IMR-90 (cell line): ENCODE measurements at regions not wholly inside any gene's neighbourhood (a gene's known extent, or its start where the extent isn't known, plus 50 kb on each side); places are given as distances from the start of the nearest gene placed in this dataset.

Experiments used
- ATAC-seq: fragments of 200-7000 bp; cut with Tn5 transposase; 2 replicates; pipeline ENCODE4 v1.9.1; 2020; ENCODE audit warnings: low read depth, mild to moderate bottlenecking, moderate library complexity
- BruUV-seq: library from RNA; stranded (reverse); fragments of 400-500 nt; replicated peaks from 2 replicates; lab custom pipeline; 2021; lab: Mats Ljungman, UMichigan
- CTCF ChIA-PET: fragments of 300-600 bp; formaldehyde crosslinking; extraction: SDS; loops from one replicate; lab custom pipeline; 2021; ENCODE audit warnings: antibody characterized with exemption; lab: Yijun Ruan, JAX
- POLR2A ChIA-PET: fragments of 300-600 bp; sonication (Branson Sonifier 250); formaldehyde crosslinking; loops from one replicate; lab custom pipeline; 2022; ENCODE audit warnings: antibody characterized with exemption; ENCODE audit not compliant: unreplicated experiment; lab: Charles Lee
- DNase-seq: peaks from one replicate; pipeline ENCODE4 v3.0.0; 2013
- H2AFZ ChIP-seq: replicated peaks from 2 replicates; pipeline ENCODE3; 2013; ENCODE audit warnings: low read length, mild to moderate bottlenecking; ENCODE audit not compliant: poor library complexity
- H2AK5ac ChIP-seq: 2 replicates; pipeline ENCODE4 v1.6.1; 2013; ENCODE audit warnings: low read depth, low read length, inconsistent platforms
- H2AK9ac ChIP-seq: replicated peaks from 2 replicates; pipeline ENCODE3; 2013; ENCODE audit warnings: mild to moderate bottlenecking, low read depth, low read length, moderate library complexity; ENCODE audit not compliant: poor library complexity
- H2BK120ac ChIP-seq: 2 replicates; pipeline ENCODE4 v1.6.1; 2013; ENCODE audit warnings: low read depth, low read length, inconsistent platforms
- H2BK15ac ChIP-seq: 3 replicates; pipeline ENCODE4 v1.6.1; 2013; ENCODE audit warnings: low read depth, low read length, inconsistent platforms
- H2BK20ac ChIP-seq: 2 replicates; pipeline ENCODE4 v1.6.1; 2013; ENCODE audit warnings: low read depth, mild to moderate bottlenecking, inconsistent platforms, low read length, moderate library complexity
- H2BK5ac ChIP-seq: 2 replicates; pipeline ENCODE4 v1.6.1; 2013; ENCODE audit warnings: mild to moderate bottlenecking, low read depth, low read length, inconsistent platforms; ENCODE audit not compliant: poor library complexity, severe bottlenecking
- H3K14ac ChIP-seq: replicated peaks from 2 replicates; pipeline ENCODE4 v1.6.1; 2013; ENCODE audit warnings: low read depth, low read length, inconsistent platforms
- H3K18ac ChIP-seq: 2 replicates; pipeline ENCODE4 v1.6.1; 2013; ENCODE audit warnings: low read depth, low read length, control low read depth
- H3K23ac ChIP-seq: 2 replicates; pipeline ENCODE4 v1.6.1; 2013; ENCODE audit warnings: low read depth, low read length, inconsistent platforms
- H3K27ac ChIP-seq: 2 replicates; pipeline ENCODE4 v1.5.1; 2013; ENCODE audit warnings: mild to moderate bottlenecking, control low read depth, low read length; ENCODE audit not compliant: insufficient read depth
- H3K27me3 ChIP-seq: 2 replicates; pipeline ENCODE4 v1.6.1; 2013; ENCODE audit warnings: low read length; ENCODE audit not compliant: control insufficient read depth, insufficient read depth
- H3K36me3 ChIP-seq: 2 replicates; pipeline ENCODE4 v1.6.1; 2013; ENCODE audit warnings: low read length, mixed read lengths; ENCODE audit not compliant: control insufficient read depth, insufficient read depth
- H3K4ac ChIP-seq: 2 replicates; pipeline ENCODE4 v1.6.1; 2013; ENCODE audit warnings: low read depth, low read length, inconsistent platforms
- H3K4me1 ChIP-seq: 2 replicates; pipeline ENCODE4 v1.6.1; 2013; ENCODE audit warnings: low read length, mixed read lengths; ENCODE audit not compliant: control insufficient read depth, insufficient read depth
- H3K4me2 ChIP-seq: 2 replicates; pipeline ENCODE4 v1.6.1; 2013; ENCODE audit warnings: low read depth, mild to moderate bottlenecking, control low read depth, low read length, moderate library complexity
- H3K4me3 ChIP-seq: 2 replicates; pipeline ENCODE4 v1.5.1; 2013; ENCODE audit warnings: low read depth, mild to moderate bottlenecking, control low read depth, low read length, moderate library complexity; ENCODE audit not compliant: insufficient read depth
- H3K56ac ChIP-seq: 2 replicates; pipeline ENCODE4 v1.6.1; 2013; ENCODE audit warnings: low read length, inconsistent platforms; ENCODE audit not compliant: insufficient read depth; ENCODE audit errors: extremely low read depth
- H3K79me1 ChIP-seq, 2 experiments: 2 replicates each; pipeline ENCODE4 v1.6.1; 2013; ENCODE audit warnings: low read length in 2 of 2, inconsistent platforms in 1 of 2, low read depth in 1 of 2
- H3K9ac ChIP-seq: 2 replicates; pipeline ENCODE4 v1.6.1; 2013; ENCODE audit warnings: low read depth, low read length, control low read depth
- H3K9me1 ChIP-seq: 2 replicates; pipeline ENCODE4 v1.6.1; 2013; ENCODE audit warnings: low read length, inconsistent platforms; ENCODE audit not compliant: insufficient read depth
- H3K9me3 ChIP-seq: 2 replicates; pipeline ENCODE4 v1.6.1; 2013; ENCODE audit warnings: low read length; ENCODE audit not compliant: control insufficient read depth, insufficient read depth
- H4K20me1 ChIP-seq: 2 replicates; pipeline ENCODE4 v1.6.1; 2013; ENCODE audit warnings: low read length, inconsistent platforms; ENCODE audit not compliant: insufficient read depth
- H4K5ac ChIP-seq: 2 replicates; pipeline ENCODE4 v1.6.1; 2013; ENCODE audit warnings: mild to moderate bottlenecking, low read depth, low read length, control low read depth
- H4K8ac ChIP-seq, 2 experiments: 2 replicates each; pipeline ENCODE4 v1.6.1; 2013; ENCODE audit warnings: low read depth in 2 of 2, low read length in 2 of 2, control low read depth in 1 of 2, inconsistent platforms in 1 of 2
- H4K91ac ChIP-seq: 2 replicates; pipeline ENCODE4 v1.6.1; 2013; ENCODE audit warnings: low read depth, low read length, inconsistent platforms; ENCODE audit not compliant: insufficient read depth
- BHLHE40 ChIP-seq: fragments of 150-350 bp; IDR thresholded peaks from 2 replicates; pipeline ENCODE4 v1.6.1; 2016; ENCODE audit warnings: mild to moderate bottlenecking, low read depth, low read length
- CEBPB ChIP-seq: IDR thresholded peaks from 2 replicates; pipeline ENCODE4 v1.6.1; 2012; ENCODE audit warnings: low read depth, low read length, improper control_type of control experiment
- CHD1 ChIP-seq: IDR thresholded peaks from 2 replicates; pipeline ENCODE4 v1.6.1; 2012; ENCODE audit warnings: low read depth, low read length, improper control_type of control experiment
- CTCF ChIP-seq: conservative IDR thresholded peaks from 2 replicates; pipeline ENCODE4 v1.5.1; 2012; ENCODE audit warnings: mild to moderate bottlenecking, low read depth, low read length, improper control_type of control experiment
- ELK1 ChIP-seq: fragments of 150-350 bp; IDR thresholded peaks from 2 replicates; pipeline ENCODE4 v1.6.1; 2016; ENCODE audit warnings: low read depth, mild to moderate bottlenecking, low read length, moderate library complexity, borderline replicate concordance
- FOS ChIP-seq: fragments of 150-350 bp; IDR thresholded peaks from 2 replicates; pipeline ENCODE4 v1.6.1; 2016; ENCODE audit warnings: low read depth, low read length
- MAFK ChIP-seq: IDR thresholded peaks from 2 replicates; pipeline ENCODE4 v1.6.1; 2012; ENCODE audit warnings: low read depth, low read length, improper control_type of control experiment
- MAZ ChIP-seq: IDR thresholded peaks from 2 replicates; pipeline ENCODE4 v1.6.1; 2012; ENCODE audit warnings: low read depth, mild to moderate bottlenecking, low read length, improper control_type of control experiment, moderate library complexity, borderline replicate concordance
- MXI1 ChIP-seq: IDR thresholded peaks from 2 replicates; pipeline ENCODE4 v1.6.1; 2012; ENCODE audit warnings: low read depth, mild to moderate bottlenecking, low read length, moderate library complexity, borderline replicate concordance
- NFE2L2 ChIP-seq: fragments of 150-350 bp; IDR thresholded peaks from 2 replicates; pipeline ENCODE4 v1.6.1; 2016; ENCODE audit warnings: low read depth, mild to moderate bottlenecking, low read length
- RAD21 ChIP-seq: IDR thresholded peaks from 2 replicates; pipeline ENCODE4 v1.6.1; 2012; ENCODE audit warnings: low read length, improper control_type of control experiment
- RFX5 ChIP-seq: IDR thresholded peaks from 2 replicates; pipeline ENCODE4 v1.8.0; 2012; ENCODE audit warnings: low read depth, mild to moderate bottlenecking, low read length, moderate library complexity
- SMC3 ChIP-seq: fragments of 150-350 bp; IDR thresholded peaks from 2 replicates; pipeline ENCODE4 v1.6.1; 2016; ENCODE audit warnings: low read depth, mild to moderate bottlenecking, antibody characterized with exemption, low read length, moderate library complexity
- USF2 ChIP-seq: fragments of 150-350 bp; IDR thresholded peaks from 2 replicates; pipeline ENCODE4 v1.6.1; 2017; ENCODE audit warnings: mild to moderate bottlenecking, antibody characterized with exemption, low read length, low read depth
- WGBS, 2 experiments: methylation state at CpG; one replicate each; pipeline versions ENCODE4 v1.1.5 to v1.1.7; 2013; ENCODE audit warnings: missing lambda C conversion rate in 2 of 2; ENCODE audit not compliant: insufficient read length in 1 of 2; ENCODE audit errors: extremely low coverage in 2 of 2; 5-methylcytosine and 5-hydroxymethylcytosine counted together
- dilution Hi-C: fragments of 300-500 bp; cut with HindIII; formaldehyde crosslinking; loops from one replicate; pipeline ENCODE4 v1.14.3; 2018; ENCODE audit warnings: low sequenced_read_pairs; ENCODE audit not compliant: unreplicated experiment
- in situ Hi-C: fragments of 300-500 bp; cut with MboI; formaldehyde crosslinking; loops from 3 replicates; pipeline ENCODE4 v1.14.3; 2019; ENCODE audit warnings: low sequenced_read_pairs, inconsistent platforms, mixed read lengths
- intact Hi-C: fragments of 100-400 bp; cut with micrococcal nuclease; formaldehyde crosslinking; loops from 2 replicates; pipeline ENCODE4 v1.10.0; 2022

GRCh38 chr14:105974902-105975301 is 448.5 kb downstream of the TMEM121 start:
- Histone ChIP-seq H4K8ac (no peak overlapping the region), H3K4me2 (no peak overlapping the region), H2BK120ac (no peak overlapping the region), H4K5ac (no peak overlapping the region), H3K79me1 (no peaks in the 10 kb centered on the region), H3K9ac (no peak overlapping the region), H2AK9ac (no peak overlapping the region), H4K20me1 (no peaks in the 10 kb centered on the region), H3K27ac (no peak overlapping the region), H3K9me1 (no peaks in the 10 kb centered on the region), H3K56ac (no peak overlapping the region), H3K36me3 (no peaks in the 10 kb centered on the region), H3K18ac (no peak overlapping the region), H3K9me3 (peaks cover 28% of the 10 kb centered on the region), H4K91ac (no peak overlapping the region), H3K4me3 (no peak overlapping the region), H3K14ac (no peak overlapping the region), H3K4ac (no peak overlapping the region), H2AK5ac (no peak overlapping the region), H2BK5ac (no peak overlapping the region), H3K27me3 (no peaks in the 10 kb centered on the region), H2BK15ac (no peak overlapping the region), H2BK20ac (no peak overlapping the region), H2AFZ (no peak overlapping the region), H3K23ac (no peak overlapping the region), H3K4me1 (no peaks in the 10 kb centered on the region)
- intact Hi-C loops = no loop called here
- no peak for ATAC-seq
- POLR2A ChIA-PET = no interaction called here
- BruUV-seq = no TSS peak
- DNase-seq = no peak
- dilution Hi-C loops = no loop called here
- in situ Hi-C loops = no loop called here
- no CpG with 5 or more reads among the region's 6 CpGs for WGBS, 2 experiments
- TF ChIP-seq NFE2L2 (no peak), RFX5 (no peak), CTCF (no peak), MAZ (no peak), MXI1 (no peak), MAFK (no peak), USF2 (no peak), CEBPB (no peak), FOS (no peak), SMC3 (no peak), CHD1 (no peak), ELK1 (no peak), RAD21 (no peak), BHLHE40 (no peak)
- CTCF ChIA-PET = no interaction called here
